CD14-positive monocyte (primary cell): ENCODE measurements at regions not wholly inside any gene's neighbourhood (a gene's known extent, or its start where the extent isn't known, plus 50 kb on each side); places are given as distances from the start of the nearest gene placed in this dataset.

ENCODE experiments used
- DNase-seq, 3 donors: peaks; one replicate each; pipeline ENCODE4 v3.0.0-alpha.2; 2011 to 2022
- H2AFZ ChIP-seq: 2 replicates; pipeline ENCODE4 v1.6.0; 2012; ENCODE audit warnings: mild to moderate bottlenecking, low read depth, low read length, inconsistent platforms; ENCODE audit not compliant: insufficient read depth, poor library complexity, severe bottlenecking
- H3K27ac ChIP-seq, 2 donors: 1 replicate in 1 of 2; 2 replicates in 1 of 2; pipeline ENCODE4 v1.5.1; 2012 to 2013; ENCODE audit warnings: low read length in 2 of 2, control low read depth in 1 of 2, inconsistent platforms in 1 of 2, low read depth in 1 of 2, mild to moderate bottlenecking in 1 of 2
- H3K27me3 ChIP-seq, 2 donors: one replicate each; pipeline versions ENCODE4 v1.6.0 to v1.6.1; 2011 to 2013; ENCODE audit warnings: low read length in 2 of 2; ENCODE audit not compliant: control insufficient read depth in 2 of 2, insufficient read depth in 2 of 2
- H3K36me3 ChIP-seq, 2 donors: replicated peaks in 1 of 2; 1 replicate in 1 of 2; 2 replicates in 1 of 2; pipeline versions ENCODE4 v1.5.1 to v1.6.1; 2012 to 2013; ENCODE audit warnings: low read length in 2 of 2, control low read depth in 1 of 2, inconsistent platforms in 1 of 2, mild to moderate bottlenecking in 1 of 2; ENCODE audit not compliant: insufficient read depth in 2 of 2, control insufficient read depth in 1 of 2
- H3K4me1 ChIP-seq, 2 donors: 1 replicate in 1 of 2; 2 replicates in 1 of 2; pipeline versions ENCODE4 v1.5.1 to v1.6.1; 2012 to 2013; ENCODE audit warnings: low read length in 2 of 2, control low read depth in 1 of 2, inconsistent platforms in 1 of 2, mild to moderate bottlenecking in 1 of 2, moderate library complexity in 1 of 2; ENCODE audit not compliant: insufficient read depth in 2 of 2, control insufficient read depth in 1 of 2
- H3K4me2 ChIP-seq: replicated peaks from 2 replicates; pipeline ENCODE3; 2012; ENCODE audit warnings: low read length, moderate library complexity, mild to moderate bottlenecking; ENCODE audit not compliant: poor library complexity, severe bottlenecking; ENCODE audit errors: extremely low read depth
- H3K4me3 ChIP-seq, 3 experiments: fragments of 200-600 bp in 1 of 3; sonication (generic) in 1 of 3; replicated peaks in 1 of 3; 1 replicate in 2 of 3; 2 replicates in 1 of 3; pipeline ENCODE4 v1.5.1; 2011 to 2013; ENCODE audit warnings: low read length in 3 of 3, mild to moderate bottlenecking in 3 of 3, control low read depth in 2 of 3, low read depth in 2 of 3, inconsistent platforms in 1 of 3, moderate library complexity in 1 of 3
- H3K79me2 ChIP-seq: 2 replicates; pipeline ENCODE4 v1.6.0; 2012; ENCODE audit warnings: mild to moderate bottlenecking, control low read depth, inconsistent platforms, low read length, moderate library complexity; ENCODE audit not compliant: insufficient read depth
- H3K9ac ChIP-seq: 2 replicates; pipeline ENCODE4 v1.6.0; 2017; ENCODE audit warnings: low read length, mild to moderate bottlenecking; ENCODE audit not compliant: insufficient read depth, poor library complexity, severe bottlenecking
- H3K9me3 ChIP-seq, 2 donors: replicated peaks in 1 of 2; 1 replicate in 1 of 2; 2 replicates in 1 of 2; pipeline versions ENCODE4 v1.5.1 to v1.6.1; 2012 to 2013; ENCODE audit warnings: low read length in 2 of 2, control low read depth in 1 of 2; ENCODE audit not compliant: control insufficient read depth in 1 of 2, insufficient read depth in 1 of 2
- H4K20me1 ChIP-seq: 2 replicates; pipeline ENCODE4 v1.6.0; 2012; ENCODE audit warnings: mild to moderate bottlenecking, low read length, control low read depth, moderate library complexity; ENCODE audit not compliant: insufficient read depth
- H3K27ac Mint-ChIP-seq, 7 donors: one replicate each; pipeline ENCODE4 v1.8.0; 2020; ENCODE audit warnings: mild to moderate bottlenecking in 7 of 7, mixed read lengths in 7 of 7, moderate library complexity in 6 of 7, inconsistent platforms in 2 of 7
- H3K27me3 Mint-ChIP-seq, 3 donors: one replicate each; pipeline ENCODE4 v1.8.0; 2021 to 2022; ENCODE audit warnings: low read depth in 3 of 3, mild to moderate bottlenecking in 3 of 3, mixed read lengths in 3 of 3, moderate library complexity in 3 of 3, inconsistent platforms in 1 of 3
- H3K36me3 Mint-ChIP-seq, 2 donors: one replicate each; pipeline ENCODE4 v1.8.0; 2020; ENCODE audit warnings: mixed read lengths in 2 of 2, inconsistent platforms in 1 of 2, mild to moderate bottlenecking in 1 of 2
- H3K4me1 Mint-ChIP-seq: one replicate; pipeline ENCODE4 v1.8.0; 2020; ENCODE audit warnings: mild to moderate bottlenecking, mixed read lengths
- H3K4me3 Mint-ChIP-seq, 2 donors: one replicate each; pipeline ENCODE4 v1.8.0; 2020; ENCODE audit warnings: mild to moderate bottlenecking in 2 of 2, mixed read lengths in 2 of 2, moderate library complexity in 1 of 2
- H3K9me3 Mint-ChIP-seq, 7 donors: one replicate each; pipeline ENCODE4 v1.8.0; 2020 to 2022; ENCODE audit warnings: mixed read lengths in 7 of 7, mild to moderate bottlenecking in 6 of 7, moderate library complexity in 6 of 7, inconsistent platforms in 2 of 7
- CTCF ChIP-seq: fragments of 200-600 bp; IDR thresholded peaks from one replicate; pipeline ENCODE4 v1.8.0; 2022; ENCODE audit warnings: antibody characterized with exemption, mild to moderate bottlenecking
- WGBS: methylation state at CpG from one replicate; pipeline ENCODE4 v1.1.5; 2013; ENCODE audit warnings: missing lambda C conversion rate; ENCODE audit not compliant: insufficient coverage; 5-methylcytosine and 5-hydroxymethylcytosine counted together
- intact Hi-C, 2 donors: fragments of 100-400 bp; cut with micrococcal nuclease; formaldehyde crosslinking; loops; one replicate each; pipeline versions ENCODE4 v1.15.0 to v1.15.1; 2023

DNA sequence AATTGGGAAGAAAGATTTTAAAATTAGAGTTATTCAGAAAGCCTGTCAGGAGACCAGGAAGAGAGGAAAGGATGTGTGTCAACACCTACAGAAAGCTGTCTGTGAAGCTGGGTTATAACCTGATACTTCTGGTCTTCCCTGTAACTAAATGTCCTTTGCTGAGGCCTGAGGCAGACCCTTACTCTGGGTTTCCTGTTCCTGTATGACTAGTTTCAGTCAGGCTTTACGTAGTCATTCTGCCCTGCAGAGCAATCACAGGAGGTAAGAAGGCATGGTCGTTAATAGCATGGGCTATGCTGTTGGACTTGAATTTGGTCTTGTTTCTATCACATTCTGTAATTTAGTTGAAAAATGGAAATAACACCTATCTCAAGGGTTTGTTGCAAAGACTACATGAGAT lies 110.5 kb upstream of the IGFBP7 start:
- H3K79me2 ChIP-seq, result no peaks in the 10 kb centered on the region
- Mint-ChIP-seq H3K27ac (no peak overlapping the region), H3K4me1 (no peaks in the 10 kb centered on the region), H3K9me3 (peaks cover 0 to 2% (median 0%) of the 10 kb centered on the region in 7 donors), H3K27me3 (peaks cover 2 to 5% (median 2%) of the 10 kb centered on the region in 3 donors), H3K36me3 (no peaks in the 10 kb centered on the region), H3K4me3 (no peak overlapping the region)
- no CpG with 5 or more reads among the region's 2 CpGs for WGBS
- DNase-seq, result no peak
- TF ChIP-seq CTCF, result no peak
- H3K4me2 ChIP-seq, result no peak overlapping the region
- H3K4me3 ChIP-seq, result no peak overlapping the region
- no peaks in the 10 kb centered on the region for H4K20me1 ChIP-seq
- H3K27me3 ChIP-seq, result no peaks in the 10 kb centered on the region
- H3K4me1 ChIP-seq, result no peaks in the 10 kb centered on the region
- H2AFZ ChIP-seq, result no peak overlapping the region
- no peaks in the 10 kb centered on the region for H3K9me3 ChIP-seq
- no peak overlapping the region for H3K9ac ChIP-seq
- intact Hi-C loops, result no loop called here
- no peak overlapping the region for H3K27ac ChIP-seq
- no peaks in the 10 kb centered on the region for H3K36me3 ChIP-seq

GRCh38 chr4:57220172-57220571 lies 110.0 kb upstream of the IGFBP7 start:
- Mint-ChIP-seq H3K27me3 (peaks cover 2 to 5% (median 2%) of the 10 kb centered on the region in 3 donors), H3K9me3 (peaks cover 0 to 2% (median 0%) of the 10 kb centered on the region in 7 donors), H3K4me3 (no peak overlapping the region), H3K4me1 (no peaks in the 10 kb centered on the region), H3K27ac (no peak overlapping the region), H3K36me3 (no peaks in the 10 kb centered on the region)
- H4K20me1 ChIP-seq, result no peaks in the 10 kb centered on the region
- H3K9me3 ChIP-seq, result no peaks in the 10 kb centered on the region
- H3K4me3 ChIP-seq, result no peak overlapping the region
- TF ChIP-seq CTCF, result no peak
- H3K4me1 ChIP-seq, result no peaks in the 10 kb centered on the region
- no peaks in the 10 kb centered on the region for H3K36me3 ChIP-seq
- no peaks in the 10 kb centered on the region for H3K27me3 ChIP-seq
- H3K9ac ChIP-seq, result no peak overlapping the region
- H3K27ac ChIP-seq, result no peak overlapping the region
- no peaks in the 10 kb centered on the region for H3K79me2 ChIP-seq
- intact Hi-C loops, result no loop called here
- H2AFZ ChIP-seq, result no peak overlapping the region
- DNase-seq, result no peak
- H3K4me2 ChIP-seq, result no peak overlapping the region
- WGBS, result no CpG with 5 or more reads among the region's 2 CpGs
